AG09309 (cell line): ENCODE measurements at regions not wholly inside any gene's neighbourhood (a gene's known extent, or its start where the extent isn't known, plus 50 kb on each side); places are given as distances from the start of the nearest gene placed in this dataset.
A peak's percentile ranks its signal among the peaks of the same experiment; 100 is the strongest.

Source experiments
- DNase-seq: peaks from one replicate; pipeline ENCODE4 v3.0.0-alpha.2; 2010; ENCODE audit warnings: low read depth
- H3K4me3 ChIP-seq: 2 replicates; pipeline ENCODE4 v1.5.1; 2011; ENCODE audit warnings: mild to moderate bottlenecking, low read depth, low read length, moderate library complexity; ENCODE audit not compliant: control insufficient read depth
- CTCF ChIP-seq: IDR thresholded peaks from 2 replicates; pipeline ENCODE4 v1.5.1; 2011; ENCODE audit warnings: mild to moderate bottlenecking, low read depth, low read length, inconsistent platforms; ENCODE audit not compliant: insufficient read depth, control insufficient read depth; ENCODE audit errors: missing control alignments

- DNase-seq, result no peak
- TF ChIP-seq CTCF, result no peak
- no peak overlapping the region for H3K4me3 ChIP-seq
These were observed 551.1 kb downstream of the TFEC start for GRCh38 chr7:115479448-115479847.

- TF ChIP-seq CTCF, result no peak
- H3K4me3 ChIP-seq, result no peak overlapping the region
- no peak for DNase-seq
These were observed 552.1 kb downstream of the TFEC start for GRCh38 chr7:115478426-115478825.

GRCh38 chr7:115477193-115477651, 553.3 kb downstream of the TFEC start:
- H3K4me3 ChIP-seq, result peak overlapping the region; percentile 50
- TF ChIP-seq CTCF, result no peak
- no peak for DNase-seq

GRCh38 chr7:115476671-115477181, 553.8 kb downstream of the TFEC start:
- peak overlapping the region; percentile 50 for H3K4me3 ChIP-seq
- DNase-seq, result no peak
- no peak for TF ChIP-seq CTCF

- no peak overlapping the region for H3K4me3 ChIP-seq
- DNase-seq, result no peak
- TF ChIP-seq CTCF, result peak; percentile 24
These were observed 554.0 kb downstream of the MDFIC start for GRCh38 chr7:115475761-115476385.

GRCh38 chr7:115475206-115475605, 553.3 kb downstream of the MDFIC start:
- no peak for TF ChIP-seq CTCF
- no peak overlapping the region for H3K4me3 ChIP-seq
- DNase-seq, result no peak

- DNase-seq, result no peak
- H3K4me3 ChIP-seq, result no peak overlapping the region
- no peak for TF ChIP-seq CTCF
These were observed 552.2 kb downstream of the MDFIC start for GRCh38 chr7:115474137-115474536.
